KMS-11 (cell line): ENCODE measurements at regions not wholly inside any gene's neighbourhood (a gene's known extent, or its start where the extent isn't known, plus 50 kb on each side); places are given as distances from the start of the nearest gene placed in this dataset.
"Not testable (repeated sequence)": the region's sequence is repeated elsewhere in the genome, so short reads cannot be mapped to it uniquely, and the experiment has no call there.

Experiments
- H2AFZ ChIP-seq: fragments of 200-600 bp; sonication (generic); 2 replicates; pipeline ENCODE4 v1.6.1; 2016; ENCODE audit warnings: antibody characterized with exemption, mixed run types, low read depth
- H3K27ac ChIP-seq: fragments of 200-600 bp; sonication (generic); 2 replicates; pipeline ENCODE4 v1.6.1; 2016; ENCODE audit warnings: mild to moderate bottlenecking, mixed run types
- H3K27me3 ChIP-seq: fragments of 200-600 bp; sonication (generic); 2 replicates; pipeline ENCODE4 v1.6.1; 2017; ENCODE audit warnings: mild to moderate bottlenecking, low read depth, mixed run types, moderate library complexity; ENCODE audit not compliant: insufficient read depth
- H3K36me3 ChIP-seq: fragments of 200-600 bp; sonication (generic); 2 replicates; pipeline ENCODE4 v1.6.1; 2017; ENCODE audit warnings: mild to moderate bottlenecking, mixed run types; ENCODE audit not compliant: insufficient read depth
- H3K4me1 ChIP-seq: fragments of 200-600 bp; sonication (generic); 2 replicates; pipeline ENCODE4 v1.6.1; 2016; ENCODE audit warnings: mild to moderate bottlenecking, low read depth, mixed run types; ENCODE audit not compliant: poor library complexity, severe bottlenecking
- H3K4me2 ChIP-seq: fragments of 200-600 bp; sonication (generic); 2 replicates; pipeline ENCODE4 v1.7.0; 2016; ENCODE audit warnings: mild to moderate bottlenecking, mixed run types
- H3K4me3 ChIP-seq: fragments of 200-600 bp; sonication (generic); IDR thresholded peaks from 2 replicates; pipeline ENCODE4 v1.6.1; 2017; ENCODE audit warnings: low read depth, low read length, mixed read lengths; ENCODE audit not compliant: insufficient read depth
- H3K79me2 ChIP-seq: fragments of 200-600 bp; sonication (generic); 2 replicates; pipeline ENCODE4 v1.6.1; 2016; ENCODE audit warnings: low read depth, mixed run types; ENCODE audit not compliant: insufficient read depth
- H3K9ac ChIP-seq: fragments of 200-600 bp; sonication (generic); 2 replicates; pipeline ENCODE4 v1.6.1; 2016; ENCODE audit warnings: mild to moderate bottlenecking, mixed run types
- H4K20me1 ChIP-seq: fragments of 200-600 bp; sonication (generic); 2 replicates; pipeline ENCODE4 v1.6.1; 2016; ENCODE audit warnings: mild to moderate bottlenecking, mixed run types; ENCODE audit not compliant: insufficient read depth
- CTCF ChIP-seq: fragments of 200-600 bp; sonication (generic); conservative IDR thresholded peaks from 2 replicates; pipeline ENCODE4 v1.6.1; 2017; ENCODE audit warnings: low read depth, mild to moderate bottlenecking, antibody characterized with exemption, low read length, moderate library complexity, mixed read lengths

- H3K27ac ChIP-seq: no peak overlapping the region
- TF ChIP-seq CTCF: no peak
- no peak overlapping the region for H3K4me2 ChIP-seq
Observed at GRCh38 chr2:56813490-56813889, 629.7 kb downstream of the CCDC85A start.

GRCh38 chr2:56816666-56817065, 632.9 kb downstream of the CCDC85A start:
- no peaks in the 10 kb centered on the region for H4K20me1 ChIP-seq
- H3K36me3 ChIP-seq: no peaks in the 10 kb centered on the region
- H3K9ac ChIP-seq: no peak overlapping the region
- H3K4me2 ChIP-seq: no peak overlapping the region
- no peak overlapping the region for H3K4me3 ChIP-seq
- no peaks in the 10 kb centered on the region for H3K27me3 ChIP-seq
- no peak overlapping the region for H3K27ac ChIP-seq
- no peaks in the 10 kb centered on the region for H3K79me2 ChIP-seq
- no peaks in the 10 kb centered on the region for H3K4me1 ChIP-seq
- TF ChIP-seq CTCF: no peak
- H2AFZ ChIP-seq: no peak overlapping the region

More at GRCh38 chr2:56813490-56813889, 629.7 kb downstream of the CCDC85A start:
- no peaks in the 10 kb centered on the region for H3K27me3 ChIP-seq
- H3K4me1 ChIP-seq: no peaks in the 10 kb centered on the region
- H3K79me2 ChIP-seq: no peaks in the 10 kb centered on the region
- H2AFZ ChIP-seq: no peak overlapping the region
- no peaks in the 10 kb centered on the region for H4K20me1 ChIP-seq
- H3K9ac ChIP-seq: no peak overlapping the region
- no peaks in the 10 kb centered on the region for H3K36me3 ChIP-seq
- no peak overlapping the region for H3K4me3 ChIP-seq

GRCh38 chr2:56831780-56832179, 648.0 kb downstream of the CCDC85A start:
- H3K4me2 ChIP-seq: no peak overlapping the region
- no peak overlapping the region for H3K4me3 ChIP-seq
- H3K27me3 ChIP-seq: no peaks in the 10 kb centered on the region
- no peaks in the 10 kb centered on the region for H3K4me1 ChIP-seq
- H3K36me3 ChIP-seq: no peaks in the 10 kb centered on the region
- no peak overlapping the region for H3K27ac ChIP-seq
- H4K20me1 ChIP-seq: no peaks in the 10 kb centered on the region
- no peak overlapping the region for H2AFZ ChIP-seq
- TF ChIP-seq CTCF: no peak
- no peaks in the 10 kb centered on the region for H3K79me2 ChIP-seq
- no peak overlapping the region for H3K9ac ChIP-seq

GRCh38 chr2:56834686-56835085, 650.9 kb downstream of the CCDC85A start:
- Histone ChIP-seq H4K20me1 (no peaks in the 10 kb centered on the region), H3K4me3 (no peak overlapping the region), H3K36me3 (no peaks in the 10 kb centered on the region), H3K4me2 (no peak overlapping the region), H3K4me1 (no peaks in the 10 kb centered on the region), H3K27ac (no peak overlapping the region), H3K79me2 (no peaks in the 10 kb centered on the region), H3K27me3 (no peaks in the 10 kb centered on the region), H2AFZ (no peak overlapping the region), H3K9ac (no peak overlapping the region)
- no peak for TF ChIP-seq CTCF

- not testable (repeated sequence) for H3K9ac ChIP-seq, H3K4me1 ChIP-seq, H3K27ac ChIP-seq, H3K36me3 ChIP-seq, H2AFZ ChIP-seq, H3K27me3 ChIP-seq, H3K4me2 ChIP-seq, H4K20me1 ChIP-seq, H3K4me3 ChIP-seq, H3K79me2 ChIP-seq
Observed at GRCh38 chr2:56840009-56840408, 656.2 kb downstream of the CCDC85A start.
